ENCODE measurements at regions not wholly inside any gene's neighbourhood (a gene's known extent, or its start where the extent isn't known, plus 50 kb on each side); places are given as distances from the start of the nearest gene placed in this dataset.

GRCh38 chr2:185128346-185128745, 530.0 kb downstream of the ZNF804A start:
- DNase-seq (ENCODE audit: extremely low read depth, low read depth): no peak
- no peak for TF ChIP-seq CTCF (IDR thresholded peaks at IDR 0.05; ENCODE audit: low read depth, low read length)

DNA sequence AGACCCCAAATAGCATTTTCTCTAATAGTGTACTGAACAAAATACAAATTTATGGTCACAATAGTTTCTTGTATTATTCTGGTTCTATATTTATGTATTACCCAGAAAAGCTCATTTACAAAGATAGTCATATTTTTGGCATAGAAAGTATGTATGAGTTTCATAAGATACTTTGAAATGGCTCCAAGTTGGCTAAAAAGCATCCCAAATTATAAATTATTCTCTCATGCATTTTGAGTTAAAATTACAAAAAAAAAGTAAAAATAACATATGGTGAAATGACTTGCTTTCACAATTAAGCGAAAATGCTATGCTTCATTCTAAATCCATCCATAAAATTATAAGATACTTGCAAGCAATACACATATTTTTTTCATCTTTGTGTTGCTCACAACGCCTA, 530.7 kb downstream of the ZNF804A start:
- TF ChIP-seq CTCF (IDR thresholded peaks at IDR 0.05; ENCODE audit: low read depth, low read length): no peak
- no peak for DNase-seq (ENCODE audit: extremely low read depth, low read depth)

- no peak for TF ChIP-seq CTCF (IDR thresholded peaks at IDR 0.05; ENCODE audit: low read depth, low read length)
These were observed 532.4 kb downstream of the ZNF804A start for GRCh38 chr2:185130685-185131084.

GRCh38 chr2:185132501-185133041, 534.2 kb downstream of the ZNF804A start:
- no peak for DNase-seq (ENCODE audit: extremely low read depth, low read depth)
- TF ChIP-seq CTCF (IDR thresholded peaks at IDR 0.05; ENCODE audit: low read depth, low read length): no peak

More at GRCh38 chr2:185130685-185131084, 532.4 kb downstream of the ZNF804A start:
- DNase-seq (ENCODE audit: extremely low read depth, low read depth): no peak

GRCh38 chr2:185137700-185138099, 539.4 kb downstream of the ZNF804A start:
- TF ChIP-seq CTCF (IDR thresholded peaks at IDR 0.05; ENCODE audit: low read depth, low read length): no peak
- no peak for DNase-seq (ENCODE audit: extremely low read depth, low read depth)

GRCh38 chr2:185142677-185143076, 544.3 kb downstream of the ZNF804A start:
- TF ChIP-seq CTCF (IDR thresholded peaks at IDR 0.05; ENCODE audit: low read depth, low read length): no peak
- no peak for DNase-seq (ENCODE audit: extremely low read depth, low read depth)

DNA sequence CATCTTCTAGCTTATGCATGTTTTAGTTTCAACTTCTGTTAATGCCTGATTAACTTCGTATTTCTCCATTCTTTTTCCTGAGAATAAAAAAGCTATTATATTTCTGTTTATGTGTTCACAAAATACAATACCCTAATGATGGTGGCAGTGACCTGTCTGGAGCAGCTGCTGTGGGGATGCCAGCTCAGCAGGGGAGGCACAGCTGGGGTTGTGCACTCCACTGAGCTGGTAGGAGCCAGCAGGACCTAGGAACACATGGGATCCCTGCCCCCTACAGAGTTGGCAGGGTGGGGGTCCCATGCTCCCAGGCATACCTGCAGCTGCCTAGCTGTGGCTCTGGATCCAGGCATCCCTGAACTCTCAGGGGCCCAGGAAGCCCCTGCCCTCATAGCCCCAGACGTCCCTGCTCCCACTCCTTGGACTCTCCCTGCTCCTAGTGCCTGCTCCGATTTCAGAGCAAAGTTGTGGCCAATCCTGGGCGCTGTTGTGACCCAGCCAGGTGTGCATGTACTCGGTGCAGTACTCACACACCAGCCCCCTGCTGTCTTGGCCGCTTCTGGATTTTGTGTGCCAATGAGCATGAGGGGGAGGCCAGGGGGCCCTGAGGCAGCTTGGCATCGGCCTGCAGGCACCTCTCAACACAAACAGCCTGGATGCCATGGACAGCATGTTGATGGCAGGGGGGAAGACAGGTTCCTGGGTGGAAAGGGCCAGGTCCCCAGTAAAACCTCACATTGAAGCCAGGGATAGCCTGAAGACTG, 546.0 kb downstream of the ZNF804A start:
- TF ChIP-seq CTCF (IDR thresholded peaks at IDR 0.05; ENCODE audit: low read depth, low read length): no peak
- DNase-seq (ENCODE audit: extremely low read depth, low read depth): no peak
